A172 (cell line): ENCODE measurements at regions not wholly inside any gene's neighbourhood (a gene's known extent, or its start where the extent isn't known, plus 50 kb on each side); places are given as distances from the start of the nearest gene placed in this dataset.
"Not testable (repeated sequence)": the region's sequence is repeated elsewhere in the genome, so short reads cannot be mapped to it uniquely, and the experiment has no call there.

Experiments
- DNase-seq: peaks from one replicate; pipeline ENCODE4 v3.0.0-alpha.2; 2015; ENCODE audit warnings: low spot score

GRCh38 chr12:13924286-13924685 lies 57.1 kb downstream of the GRIN2B start:
- no peak for DNase-seq

GRCh38 chr12:13918897-13919296 lies 62.5 kb downstream of the GRIN2B start:
- no peak for DNase-seq

- no peak for DNase-seq
These were observed 66.3 kb downstream of the GRIN2B start for GRCh38 chr12:13915096-13915495.

GRCh38 chr12:13913371-13913770 lies 68.0 kb downstream of the GRIN2B start:
- no peak for DNase-seq

- DNase-seq, result no peak
These were observed 69.4 kb downstream of the GRIN2B start for GRCh38 chr12:13911756-13912554.

- no peak for DNase-seq
These were observed 75.6 kb downstream of the GRIN2B start for GRCh38 chr12:13905794-13906193.

GRCh38 chr12:13900718-13901117 lies 80.7 kb downstream of the GRIN2B start:
- DNase-seq, result no peak

- not testable (repeated sequence) for DNase-seq
These were observed 83.0 kb downstream of the GRIN2B start for GRCh38 chr12:13898387-13898786.

GRCh38 chr12:13897811-13898210 lies 83.6 kb downstream of the GRIN2B start:
- no peak for DNase-seq

GRCh38 chr12:13896063-13896626 lies 85.3 kb downstream of the GRIN2B start:
- DNase-seq, result no peak

- DNase-seq, result no peak
These were observed 89.5 kb downstream of the GRIN2B start for GRCh38 chr12:13891902-13892301.

GRCh38 chr12:13890943-13891342 lies 90.5 kb downstream of the GRIN2B start:
- DNase-seq, result no peak

- no peak for DNase-seq
These were observed 93.5 kb downstream of the GRIN2B start for GRCh38 chr12:13887779-13888388.

GRCh38 chr12:13882176-13882575 lies 99.2 kb downstream of the GRIN2B start:
- no peak for DNase-seq

- DNase-seq, result no peak
These were observed 100.8 kb downstream of the GRIN2B start for GRCh38 chr12:13880613-13881012.

GRCh38 chr12:13875744-13876143 lies 105.7 kb downstream of the GRIN2B start:
- no peak for DNase-seq

- DNase-seq, result no peak
These were observed 111.1 kb downstream of the GRIN2B start for GRCh38 chr12:13870255-13870654.

- DNase-seq, result peak; percentile 37
These were observed 117.2 kb downstream of the GRIN2B start for GRCh38 chr12:13864081-13864673.

- DNase-seq, result no peak
These were observed 123.7 kb downstream of the GRIN2B start for GRCh38 chr12:13857750-13858149.

- no peak for DNase-seq
These were observed 127.9 kb downstream of the GRIN2B start for GRCh38 chr12:13853471-13853870.

- no peak for DNase-seq
These were observed 129.6 kb downstream of the GRIN2B start for GRCh38 chr12:13851828-13852227.

GRCh38 chr12:13849456-13849855 lies 131.9 kb downstream of the GRIN2B start:
- no peak for DNase-seq

GRCh38 chr12:13843841-13844240 lies 137.6 kb downstream of the GRIN2B start:
- no peak for DNase-seq
